GM12878 (cell line): ENCODE measurements at regions not wholly inside any gene's neighbourhood (a gene's known extent, or its start where the extent isn't known, plus 50 kb on each side); places are given as distances from the start of the nearest gene placed in this dataset.

Experiments
- ATAC-seq: fragments of 200-7000 bp; cut with Tn5 transposase; 3 replicates; pipeline ENCODE4 v1.9.1; 2020; ENCODE audit warnings: mild to moderate bottlenecking, moderate library complexity
- BruUV-seq: library from RNA; stranded (reverse); fragments of 400-500 nt; replicated peaks from 2 replicates; lab custom pipeline; 2021; lab: Mats Ljungman, UMichigan
- CTCF ChIA-PET: fragments of 300-600 bp; sonication (Branson Sonifier 250); formaldehyde crosslinking; extraction: SDS; loops from one replicate; lab custom pipeline; 2021; ENCODE audit warnings: inconsistent platforms; lab: Yijun Ruan, JAX
- POLR2A ChIA-PET: fragments of 350-600 bp; formaldehyde crosslinking; extraction: SDS; loops from one replicate; lab custom pipeline; 2021; ENCODE audit warnings: inconsistent platforms; lab: Charles Lee
- RAD21 ChIA-PET: fragments of 300-600 bp; sonication (Branson Sonifier 250); formaldehyde crosslinking; loops from one replicate; lab custom pipeline; 2023; ENCODE audit warnings: antibody characterized with exemption; ENCODE audit not compliant: unreplicated experiment; lab: Charles Lee
- SMC1A ChIA-PET: fragments of 300-600 bp; sonication (Branson Sonifier 250); formaldehyde crosslinking; loops from one replicate; lab custom pipeline; 2023; ENCODE audit not compliant: unreplicated experiment, uncharacterized antibody; lab: Charles Lee
- DNase-seq: peaks from one replicate; pipeline ENCODE4 v3.0.0-alpha.2; 2011; ENCODE audit warnings: low read depth, low spot score
- FAIRE-seq: peaks from 3 replicates; lab custom pipeline; 2011; peaks lifted over from hg19 to GRCh38; lab: Jason Lieb, UNC
- H2AFZ ChIP-seq: 2 replicates; pipeline ENCODE4 v1.6.0; 2011; ENCODE audit warnings: low read depth, low read length, control low read depth; ENCODE audit not compliant: control insufficient read depth
- H3K27ac ChIP-seq: 2 replicates; pipeline ENCODE4 v1.5.1; 2011; ENCODE audit warnings: control low read depth; ENCODE audit not compliant: control insufficient read depth, insufficient read depth
- H3K27me3 ChIP-seq, 2 experiments: replicated peaks in 1 of 2; 2 replicates each; pipeline versions ENCODE4 v1.6.0 to v1.6.1; 2011; ENCODE audit warnings: low read length in 1 of 2; ENCODE audit not compliant: control insufficient read depth in 2 of 2, insufficient read depth in 2 of 2
- H3K36me3 ChIP-seq, 2 experiments: 2 replicates each; pipeline ENCODE4 v1.5.1; 2011; ENCODE audit warnings: low read length in 1 of 2; ENCODE audit not compliant: control insufficient read depth in 2 of 2, insufficient read depth in 2 of 2
- H3K4me1 ChIP-seq: 2 replicates; pipeline ENCODE4 v1.6.1; 2011; ENCODE audit warnings: mild to moderate bottlenecking, low read length, moderate library complexity, mixed read lengths; ENCODE audit not compliant: control insufficient read depth, insufficient read depth
- H3K4me2 ChIP-seq: 2 replicates; pipeline ENCODE4 v1.6.0; 2011; ENCODE audit warnings: control low read depth; ENCODE audit not compliant: control insufficient read depth, insufficient read depth
- H3K4me3 ChIP-seq: fragments of 200-600 bp; sonication (generic); 2 replicates; pipeline ENCODE4 v1.5.1; 2016
- H3K79me2 ChIP-seq: 2 replicates; pipeline ENCODE4 v1.6.0; 2011; ENCODE audit warnings: low read length; ENCODE audit not compliant: control insufficient read depth, insufficient read depth
- H3K9ac ChIP-seq: 2 replicates; pipeline ENCODE4 v1.8.0; 2011; ENCODE audit warnings: low read length, control low read depth, mixed read lengths; ENCODE audit not compliant: control insufficient read depth, insufficient read depth
- H3K9me3 ChIP-seq: replicated peaks from 3 replicates; pipeline ENCODE4 v1.5.1; 2011; ENCODE audit warnings: mild to moderate bottlenecking, low read length; ENCODE audit not compliant: control insufficient read depth, insufficient read depth
- H4K20me1 ChIP-seq: 2 replicates; pipeline ENCODE4 v1.6.0; 2011; ENCODE audit not compliant: control insufficient read depth, insufficient read depth
- ATF3 ChIP-seq: IDR thresholded peaks from 2 replicates; pipeline ENCODE4 v1.6.1; 2011; ENCODE audit warnings: low read depth, mild to moderate bottlenecking, low read length, moderate library complexity, borderline replicate concordance; ENCODE audit errors: extremely low read depth
- EZH2 ChIP-seq: IDR thresholded peaks from 2 replicates; pipeline ENCODE4 v1.6.1; 2012; ENCODE audit warnings: low read depth, mild to moderate bottlenecking, control low read depth, inconsistent platforms, low read length, borderline replicate concordance; ENCODE audit not compliant: control insufficient read depth
- NFIC ChIP-seq: IDR thresholded peaks from 2 replicates; pipeline ENCODE4 v1.6.1; 2012; ENCODE audit warnings: low read depth, mild to moderate bottlenecking, inconsistent platforms, low read length, moderate library complexity
- NFYA ChIP-seq: IDR thresholded peaks from 2 replicates; pipeline ENCODE4 v1.6.1; 2011; ENCODE audit warnings: low read depth, mild to moderate bottlenecking, low read length, improper control_type of control experiment, borderline replicate concordance
- RELA ChIP-seq: fragments of 450-650 bp; IDR thresholded peaks from 2 replicates; pipeline ENCODE4 v1.8.0; 2014; ENCODE audit warnings: borderline replicate concordance; ENCODE audit not compliant: partially characterized antibody
- RELB ChIP-seq: fragments of 450-650 bp; IDR thresholded peaks from 2 replicates; pipeline ENCODE4 v1.6.1; 2017; ENCODE audit warnings: low read depth, mild to moderate bottlenecking, moderate library complexity
- RUNX3 ChIP-seq: IDR thresholded peaks from 2 replicates; pipeline ENCODE4 v1.6.1; 2012; ENCODE audit warnings: low read length, inconsistent platforms
- SMC3 ChIP-seq: IDR thresholded peaks from 2 replicates; pipeline ENCODE4 v1.6.1; 2011; ENCODE audit warnings: low read length, improper control_type of control experiment, borderline replicate concordance
- ZNF687 ChIP-seq: fragments of 450-650 bp; IDR thresholded peaks from 2 replicates; pipeline ENCODE4 v1.6.1; 2017; ENCODE audit warnings: mild to moderate bottlenecking, moderate library complexity
- WGBS: methylation state at CpG from one replicate; pipeline ENCODE4 v1.1.6; 2016; ENCODE audit warnings: low lambda C conversion rate; ENCODE audit not compliant: insufficient replicate concordance, insufficient coverage; ENCODE audit errors: missing lambda C conversion rate; 5-methylcytosine and 5-hydroxymethylcytosine counted together
- in situ Hi-C: fragments of 300-500 bp; cut with MboI; formaldehyde crosslinking; loops from 9 replicates; pipeline ENCODE4 v1.14.3; 2018; ENCODE audit warnings: mixed read lengths
- intact Hi-C: fragments of 100-400 bp; cut with micrococcal nuclease; formaldehyde crosslinking; loops from one replicate; pipeline ENCODE4 v1.14.2; 2022; ENCODE audit not compliant: unreplicated experiment

GRCh38 chrX:20523626-20524312, 257.1 kb upstream of the RPS6KA3 start:
- SMC1A ChIA-PET = no interaction called here
- Histone ChIP-seq H3K27ac (no peak overlapping the region), H3K27me3 (no peaks in the 10 kb centered on the region; a peak in 1 of 4 replicates), H3K79me2 (no peaks in the 10 kb centered on the region), H3K4me1 (no peaks in the 10 kb centered on the region), H3K9ac (no peak overlapping the region), H3K4me3 (no peak overlapping the region), H3K9me3 (no peaks in the 10 kb centered on the region), H2AFZ (no peak overlapping the region), H4K20me1 (no peaks in the 10 kb centered on the region), H3K36me3 (no peaks in the 10 kb centered on the region), H3K4me2 (no peak overlapping the region)
- FAIRE-seq = no peak
- 10% methylated on average over 5 of the region's 5 CpGs for WGBS
- POLR2A ChIA-PET = interaction anchor here (0.6 kb wide), 2 partner anchors 924 to 999 kb away, joined by 3 to 4 read pairs; no protein-coding TSS in a partner anchor
- no peak for TF ChIP-seq NFYA
- TF ChIP-seq RUNX3 = peak; percentile 14; the same call in 1 of the 2 replicates
- in situ Hi-C loops (no loop called here), intact Hi-C loops (loop anchor here (10.0 kb wide), 2 partner anchors 831 to 1671 kb away; no protein-coding TSS in a partner anchor)
- CTCF ChIA-PET = interaction anchor here (0.6 kb wide), 1 partner anchor 1442 kb away, joined by 3 read pairs; no protein-coding TSS in a partner anchor
- RAD21 ChIA-PET = no interaction called here
- DNase-seq = no peak
- no TSS peak for BruUV-seq
- peak; percentile 34; the same call in 2 of the 3 replicates for ATAC-seq

- RAD21 ChIA-PET = interaction anchor here (0.6 to 1.3 kb wide), 3 partner anchors 10 to 958 kb away, joined by 3 read pairs; no protein-coding TSS in a partner anchor
- SMC1A ChIA-PET = interaction anchor here (0.7 to 1.0 kb wide), 2 partner anchors 42 to 1224 kb away, joined by 3 to 4 read pairs; no protein-coding TSS in a partner anchor
- TF ChIP-seq ATF3 (no peak), EZH2 (no peak), RELB (no peak), SMC3 (no peak), NFIC (no peak), ZNF687 (no peak), RELA (no peak)
These were observed 255.7 kb upstream of the RPS6KA3 start for GRCh38 chrX:20522420-20522819.

More at GRCh38 chrX:20522420-20522819, 255.7 kb upstream of the RPS6KA3 start:
- no TSS peak for BruUV-seq
- no peak overlapping the region for H3K4me3 ChIP-seq
- DNase-seq = no peak
- H4K20me1 ChIP-seq = no peaks in the 10 kb centered on the region
- no peaks in the 10 kb centered on the region for H3K9me3 ChIP-seq
- in situ Hi-C loops (no loop called here), intact Hi-C loops (loop anchor here (10.0 kb wide), 2 partner anchors 832 to 1672 kb away; no protein-coding TSS in a partner anchor)
- H3K27ac ChIP-seq = no peak overlapping the region
- POLR2A ChIA-PET = no interaction called here
- no peaks in the 10 kb centered on the region for H3K4me1 ChIP-seq
- no peak overlapping the region for H2AFZ ChIP-seq
- WGBS = 32% methylated on average over 3 of the region's 3 CpGs
- H3K79me2 ChIP-seq = no peaks in the 10 kb centered on the region
- no peak for ATAC-seq
- CTCF ChIA-PET = interaction anchor here (0.7 to 1.2 kb wide), 4 partner anchors 8 to 958 kb away, joined by 3 to 5 read pairs (median 3); no protein-coding TSS in a partner anchor
- H3K9ac ChIP-seq = no peak overlapping the region
- FAIRE-seq = no peak
- no peaks in the 10 kb centered on the region for H3K36me3 ChIP-seq
- no peak overlapping the region for H3K4me2 ChIP-seq
- H3K27me3 ChIP-seq = no peaks in the 10 kb centered on the region; a peak in 1 of 4 replicates
